HG03439 (cell line): ENCODE measurements at regions not wholly inside any gene's neighbourhood (a gene's known extent, or its start where the extent isn't known, plus 50 kb on each side); places are given as distances from the start of the nearest gene placed in this dataset.
"Not testable (repeated sequence)": the region's sequence is repeated elsewhere in the genome, so short reads cannot be mapped to it uniquely, and the experiment has no call there.

Source experiments
- ATAC-seq: cut with Tn5 transposase; IDR thresholded peaks from one replicate; pipeline ENCODE4 v1.9.1; 2021; ENCODE audit warnings: mild to moderate bottlenecking, moderate library complexity; ENCODE audit not compliant: unreplicated experiment

GRCh38 chr4:132076829-132077228 is 1072.3 kb upstream of the PCDH10 start:
- no peak for ATAC-seq

- no peak for ATAC-seq
Observed at GRCh38 chr4:132085105-132085504, 1064.0 kb upstream of the PCDH10 start.

- ATAC-seq = no peak
Observed at GRCh38 chr4:132094017-132094416, 1055.1 kb upstream of the PCDH10 start.

GRCh38 chr4:132097041-132097440 is 1052.1 kb upstream of the PCDH10 start:
- ATAC-seq = no peak

- ATAC-seq = no peak
Observed at GRCh38 chr4:132101526-132101925, 1047.6 kb upstream of the PCDH10 start.

GRCh38 chr4:132108784-132109183 is 1040.3 kb upstream of the PCDH10 start:
- no peak for ATAC-seq

GRCh38 chr4:132114885-132115284 is 1034.2 kb upstream of the PCDH10 start:
- ATAC-seq = no peak

GRCh38 chr4:132122741-132123140 is 1026.4 kb upstream of the PCDH10 start:
- not testable (repeated sequence) for ATAC-seq

- peak; percentile 85 for ATAC-seq
Observed at GRCh38 chr4:132123870-132124623, 1025.0 kb upstream of the PCDH10 start.

GRCh38 chr4:132124624-132124974 is 1024.5 kb upstream of the PCDH10 start:
- ATAC-seq = no peak

- ATAC-seq = no peak
Observed at GRCh38 chr4:132125131-132125530, 1024.0 kb upstream of the PCDH10 start.

- no peak for ATAC-seq
Observed at GRCh38 chr4:132132433-132132832, 1016.7 kb upstream of the PCDH10 start.

- ATAC-seq = no peak
Observed at GRCh38 chr4:132169660-132170059, 979.4 kb upstream of the PCDH10 start.

GRCh38 chr4:132180020-132180427 is 969.1 kb upstream of the PCDH10 start:
- no peak for ATAC-seq

GRCh38 chr4:132195176-132195575 is 953.9 kb upstream of the PCDH10 start:
- ATAC-seq = no peak

GRCh38 chr4:132203618-132204017 is 945.5 kb upstream of the PCDH10 start:
- ATAC-seq = no peak

GRCh38 chr4:132214519-132214918 is 934.6 kb upstream of the PCDH10 start:
- ATAC-seq = no peak

GRCh38 chr4:132218406-132218805 is 930.7 kb upstream of the PCDH10 start:
- ATAC-seq = no peak

- no peak for ATAC-seq
Observed at GRCh38 chr4:132227151-132227856, 921.8 kb upstream of the PCDH10 start.

GRCh38 chr4:132227857-132228165 is 921.3 kb upstream of the PCDH10 start:
- not testable (repeated sequence) for ATAC-seq

GRCh38 chr4:132228676-132229075 is 920.4 kb upstream of the PCDH10 start:
- ATAC-seq = no peak

- no peak for ATAC-seq
Observed at GRCh38 chr4:132230025-132230424, 919.1 kb upstream of the PCDH10 start.

GRCh38 chr4:132238697-132239096 is 910.4 kb upstream of the PCDH10 start:
- no peak for ATAC-seq
